DND-41 (cell line): ENCODE measurements at regions not wholly inside any gene's neighbourhood (a gene's known extent, or its start where the extent isn't known, plus 50 kb on each side); places are given as distances from the start of the nearest gene placed in this dataset.

ENCODE experiments used
- CTCF ChIP-seq: IDR thresholded peaks from 2 replicates; pipeline ENCODE4 v1.5.1; 2012; ENCODE audit warnings: borderline replicate concordance, low read length, moderate library complexity, mild to moderate bottlenecking; ENCODE audit not compliant: poor library complexity, severe bottlenecking; ENCODE audit errors: extremely low read depth
- EZH2 ChIP-seq: IDR thresholded peaks from 3 replicates; pipeline ENCODE4 v1.6.1; 2012; ENCODE audit warnings: borderline replicate concordance, low read depth, mild to moderate bottlenecking, moderate library complexity, low read length, inconsistent platforms; ENCODE audit not compliant: severe bottlenecking

GRCh38 chr10:131544495-131544894 is 233.0 kb upstream of the TCERG1L start:
- no peak for TF ChIP-seq CTCF
- no peak for TF ChIP-seq EZH2
